ENCODE measurements at regions not wholly inside any gene's neighbourhood (a gene's known extent, or its start where the extent isn't known, plus 50 kb on each side); places are given as distances from the start of the nearest gene placed in this dataset.
A peak's percentile ranks its signal among the peaks of the same experiment; 100 is the strongest.
"Not testable (repeated sequence)": the region's sequence is repeated elsewhere in the genome, so short reads cannot be mapped to it uniquely, and the experiment has no call there.

GRCh38 chr4:176619430-176619829 is 173.3 kb downstream of the VEGFC start:
- Histone ChIP-seq H3K36me3 (ENCODE audit: control insufficient read depth in 1 of 2, insufficient read depth in 2 of 2, low read length in 2 of 2) (no peaks in the 10 kb centered on the region), H3K27ac (ENCODE audit: low read depth, low read length) (no peak overlapping the region), H3K23ac (ENCODE audit: low read length) (no peak overlapping the region), H3K4me1 (ENCODE audit: control insufficient read depth in 1 of 2, insufficient read depth in 2 of 2, low read length in 2 of 2) (no peaks in the 10 kb centered on the region), H2BK12ac (ENCODE audit: low read length) (no peak overlapping the region), H3K9me3 (ENCODE audit: insufficient read depth, low read depth, low read length) (no peaks in the 10 kb centered on the region), H3K27me3 (ENCODE audit: insufficient read depth, low read length) (no peaks in the 10 kb centered on the region), H4K12ac (ENCODE audit: low read depth, low read length) (no peak overlapping the region), H2BK5ac (ENCODE audit: low read depth, low read length, poor library complexity) (no peak overlapping the region), H3K79me2 (ENCODE audit: control insufficient read depth, insufficient read depth, low read length, poor library complexity) (no peaks in the 10 kb centered on the region), H2AK5ac (ENCODE audit: low read length) (no peak overlapping the region), H3K4ac (ENCODE audit: low read depth, low read length) (no peak overlapping the region), H3K4me2 (ENCODE audit: low read length) (no peak overlapping the region), H2BK120ac (ENCODE audit: insufficient read depth, low read length, poor library complexity) (no peak overlapping the region), H4K8ac (ENCODE audit: low read depth, low read length) (no peak overlapping the region), H3K4me3 (ENCODE audit: low read depth, low read length) (no peak overlapping the region), H4K91ac (ENCODE audit: low read depth, low read length) (no peak overlapping the region), H3K18ac (ENCODE audit: low read length) (no peak overlapping the region), H3K79me1 (ENCODE audit: low read length) (no peaks in the 10 kb centered on the region), H3K9ac (ENCODE audit: low read length) (no peak overlapping the region), H3K14ac (ENCODE audit: low read length) (no peak overlapping the region), H2AFZ (ENCODE audit: insufficient read depth, low read length, poor library complexity) (no peak overlapping the region)
- no CpG with 5 or more reads among the region's 2 CpGs for WGBS (ENCODE audit: extremely low coverage, insufficient coverage, insufficient read length)
- no peak for DNase-seq

GRCh38 chr4:176622251-176622948 is 170.3 kb downstream of the VEGFC start:
- Histone ChIP-seq H4K12ac (ENCODE audit: low read depth, low read length) (no peak overlapping the region), H2BK12ac (ENCODE audit: low read length) (no peak overlapping the region), H3K36me3 (ENCODE audit: control insufficient read depth in 1 of 2, insufficient read depth in 2 of 2, low read length in 2 of 2) (no peaks in the 10 kb centered on the region), H3K4me3 (ENCODE audit: low read depth, low read length) (no peak overlapping the region), H2AK5ac (ENCODE audit: low read length) (no peak overlapping the region), H3K23ac (ENCODE audit: low read length) (no peak overlapping the region), H3K9me3 (ENCODE audit: insufficient read depth, low read depth, low read length) (no peaks in the 10 kb centered on the region), H2BK5ac (ENCODE audit: low read depth, low read length, poor library complexity) (no peak overlapping the region), H4K8ac (ENCODE audit: low read depth, low read length) (no peak overlapping the region), H3K4me2 (ENCODE audit: low read length) (no peak overlapping the region), H3K18ac (ENCODE audit: low read length) (no peak overlapping the region), H3K79me1 (ENCODE audit: low read length) (no peaks in the 10 kb centered on the region), H3K27ac (ENCODE audit: low read depth, low read length) (no peak overlapping the region), H3K4me1 (ENCODE audit: control insufficient read depth in 1 of 2, insufficient read depth in 2 of 2, low read length in 2 of 2) (no peaks in the 10 kb centered on the region), H3K9ac (ENCODE audit: low read length) (no peak overlapping the region), H2AFZ (ENCODE audit: insufficient read depth, low read length, poor library complexity) (no peak overlapping the region), H4K91ac (ENCODE audit: low read depth, low read length) (no peak overlapping the region), H3K79me2 (ENCODE audit: control insufficient read depth, insufficient read depth, low read length, poor library complexity) (no peaks in the 10 kb centered on the region), H3K4ac (ENCODE audit: low read depth, low read length) (no peak overlapping the region), H3K14ac (ENCODE audit: low read length) (no peak overlapping the region), H2BK120ac (ENCODE audit: insufficient read depth, low read length, poor library complexity) (no peak overlapping the region), H3K27me3 (ENCODE audit: insufficient read depth, low read length) (no peaks in the 10 kb centered on the region)
- DNase-seq, result no peak
- no CpG with 5 or more reads among the region's 2 CpGs for WGBS (ENCODE audit: extremely low coverage, insufficient coverage, insufficient read length)

GRCh38 chr4:176624983-176625610 is 167.6 kb downstream of the VEGFC start:
- not testable (repeated sequence) for H3K9ac ChIP-seq (ENCODE audit: low read length); H3K4me1 ChIP-seq (ENCODE audit: control insufficient read depth in 1 of 2, insufficient read depth in 2 of 2, low read length in 2 of 2); H4K8ac ChIP-seq (ENCODE audit: low read depth, low read length); H2BK120ac ChIP-seq (ENCODE audit: insufficient read depth, low read length, poor library complexity); H3K23ac ChIP-seq (ENCODE audit: low read length); H3K18ac ChIP-seq (ENCODE audit: low read length); H3K27ac ChIP-seq (ENCODE audit: low read depth, low read length); H3K4me2 ChIP-seq (ENCODE audit: low read length); H2AK5ac ChIP-seq (ENCODE audit: low read length); DNase-seq; H4K91ac ChIP-seq (ENCODE audit: low read depth, low read length); H2BK12ac ChIP-seq (ENCODE audit: low read length); H3K4ac ChIP-seq (ENCODE audit: low read depth, low read length); H3K4me3 ChIP-seq (ENCODE audit: low read depth, low read length); H3K79me1 ChIP-seq (ENCODE audit: low read length); H3K36me3 ChIP-seq (ENCODE audit: control insufficient read depth in 1 of 2, insufficient read depth in 2 of 2, low read length in 2 of 2); H2BK5ac ChIP-seq (ENCODE audit: low read depth, low read length, poor library complexity); H2AFZ ChIP-seq (ENCODE audit: insufficient read depth, low read length, poor library complexity); H3K79me2 ChIP-seq (ENCODE audit: control insufficient read depth, insufficient read depth, low read length, poor library complexity); H4K12ac ChIP-seq (ENCODE audit: low read depth, low read length); H3K27me3 ChIP-seq (ENCODE audit: insufficient read depth, low read length); H3K14ac ChIP-seq (ENCODE audit: low read length); H3K9me3 ChIP-seq (ENCODE audit: insufficient read depth, low read depth, low read length)
- no CpG with 5 or more reads among the region's 37 CpGs for WGBS (ENCODE audit: extremely low coverage, insufficient coverage, insufficient read length)

- H2BK5ac ChIP-seq (ENCODE audit: low read depth, low read length, poor library complexity), result no peak overlapping the region
- H4K91ac ChIP-seq (ENCODE audit: low read depth, low read length), result no peak overlapping the region
- peak; percentile 79 to 88 for DNase-seq
- no peak overlapping the region for H3K14ac ChIP-seq (ENCODE audit: low read length)
- H3K4me2 ChIP-seq (ENCODE audit: low read length), result no peak overlapping the region
- no CpG with 5 or more reads among the region's 4 CpGs for WGBS (ENCODE audit: extremely low coverage, insufficient coverage, insufficient read length)
- H2BK120ac ChIP-seq (ENCODE audit: insufficient read depth, low read length, poor library complexity), result no peak overlapping the region
- H3K9ac ChIP-seq (ENCODE audit: low read length), result no peak overlapping the region
- H3K4me3 ChIP-seq (ENCODE audit: low read depth, low read length), result no peak overlapping the region
- no peak overlapping the region for H4K12ac ChIP-seq (ENCODE audit: low read depth, low read length)
- no peaks in the 10 kb centered on the region for H3K27me3 ChIP-seq (ENCODE audit: insufficient read depth, low read length)
- H4K8ac ChIP-seq (ENCODE audit: low read depth, low read length), result no peak overlapping the region
- H2BK12ac ChIP-seq (ENCODE audit: low read length), result no peak overlapping the region
- no peak overlapping the region for H3K23ac ChIP-seq (ENCODE audit: low read length)
- H2AFZ ChIP-seq (ENCODE audit: insufficient read depth, low read length, poor library complexity), result no peak overlapping the region
- H3K9me3 ChIP-seq (ENCODE audit: insufficient read depth, low read depth, low read length), result no peaks in the 10 kb centered on the region
- H3K4ac ChIP-seq (ENCODE audit: low read depth, low read length), result no peak overlapping the region
- H3K4me1 ChIP-seq (ENCODE audit: control insufficient read depth in 1 of 2, insufficient read depth in 2 of 2, low read length in 2 of 2), result no peaks in the 10 kb centered on the region
- no peak overlapping the region for H2AK5ac ChIP-seq (ENCODE audit: low read length)
- H3K36me3 ChIP-seq (ENCODE audit: control insufficient read depth in 1 of 2, insufficient read depth in 2 of 2, low read length in 2 of 2), result no peaks in the 10 kb centered on the region
- H3K79me1 ChIP-seq (ENCODE audit: low read length), result no peaks in the 10 kb centered on the region
- no peak overlapping the region for H3K18ac ChIP-seq (ENCODE audit: low read length)
- no peak overlapping the region for H3K27ac ChIP-seq (ENCODE audit: low read depth, low read length)
- H3K79me2 ChIP-seq (ENCODE audit: control insufficient read depth, insufficient read depth, low read length, poor library complexity), result no peaks in the 10 kb centered on the region
Measured at GRCh38 chr4:176627916-176628315, 164.8 kb downstream of the VEGFC start.
